Embryonic facial prominence (tissue), 1 donor: ENCODE measurements at regions not wholly inside any gene's neighbourhood (a gene's known extent, or its start where the extent isn't known, plus 50 kb on each side); places are given as distances from the start of the nearest gene placed in this dataset.
"Not testable (repeated sequence)": the region's sequence is repeated elsewhere in the genome, so short reads cannot be mapped to it uniquely, and the experiment has no call there.

Experiments used
- DNase-seq: peaks from one replicate; pipeline ENCODE4 v3.0.0-alpha.2; 2016; ENCODE audit errors: extremely low spot score

DNA sequence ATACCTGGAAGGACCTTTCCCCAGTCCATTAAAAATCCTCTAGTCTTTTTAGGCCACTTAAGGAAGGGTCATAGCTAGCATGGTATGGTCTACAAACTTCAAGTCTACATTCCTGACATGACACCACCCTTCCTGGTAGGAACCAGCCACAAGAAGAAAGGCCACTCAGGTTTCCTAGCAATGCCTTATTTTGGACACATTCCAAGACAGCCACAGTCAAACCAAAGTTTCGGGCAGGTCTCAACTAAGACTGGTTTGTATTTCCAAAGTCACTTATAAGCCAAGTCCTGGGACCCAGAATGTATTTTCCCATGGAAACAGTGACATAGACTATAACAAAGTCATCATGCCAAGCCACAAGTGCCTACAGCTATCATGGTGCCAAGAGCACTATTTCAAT lies 50.6 kb upstream of the SLC44A3 start:
- no peak for DNase-seq

DNA sequence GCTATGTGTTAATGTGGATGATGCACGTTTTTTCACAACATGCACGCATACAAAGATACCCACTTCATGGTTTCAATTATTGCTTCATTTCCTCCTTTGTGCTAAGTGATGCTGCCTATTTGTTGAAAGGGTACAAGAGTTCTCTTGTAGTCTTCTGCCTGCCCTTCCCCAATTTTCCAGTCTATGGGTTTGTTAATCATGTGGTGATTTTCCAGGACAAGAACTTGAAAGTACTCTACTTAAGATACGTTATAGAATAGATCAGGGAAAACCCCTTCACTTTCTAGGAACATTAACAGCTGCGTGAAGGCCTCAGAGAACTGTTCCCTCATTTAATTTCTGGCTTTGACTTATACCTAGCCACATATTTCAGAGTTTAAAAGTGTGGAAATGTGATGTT lies 52.1 kb upstream of the SLC44A3 start:
- no peak for DNase-seq

DNA sequence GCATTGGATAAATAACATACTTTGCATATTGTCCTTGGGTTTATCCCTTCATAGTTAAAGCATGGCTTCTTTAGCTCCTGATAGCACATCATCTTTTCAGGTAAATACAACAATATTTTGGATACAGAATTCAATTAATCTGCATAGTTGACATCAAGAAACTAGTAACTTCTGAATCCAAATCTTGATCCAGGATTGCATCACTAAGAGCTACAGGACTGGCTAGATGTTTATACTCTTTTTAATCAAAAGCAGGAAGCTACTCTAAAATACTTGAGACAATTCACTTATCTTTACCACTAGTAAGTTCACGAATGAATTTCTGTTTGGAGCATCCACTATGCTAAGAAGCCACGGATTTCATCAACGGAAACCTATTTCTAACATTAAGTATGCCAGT lies 54.2 kb upstream of the SLC44A3 start:
- no peak for DNase-seq

GRCh38 chr1:94759188-94759587 lies 61.0 kb upstream of the SLC44A3 start:
- DNase-seq, result no peak

- no peak for DNase-seq
Observed at GRCh38 chr1:94757931-94758330, 62.2 kb upstream of the SLC44A3 start.

- DNase-seq, result peak; percentile 64
Observed at GRCh38 chr1:94755675-94756074, 64.5 kb upstream of the SLC44A3 start.

- not testable (repeated sequence) for DNase-seq
Observed at GRCh38 chr1:94755016-94755415, 65.1 kb upstream of the SLC44A3 start.

DNA sequence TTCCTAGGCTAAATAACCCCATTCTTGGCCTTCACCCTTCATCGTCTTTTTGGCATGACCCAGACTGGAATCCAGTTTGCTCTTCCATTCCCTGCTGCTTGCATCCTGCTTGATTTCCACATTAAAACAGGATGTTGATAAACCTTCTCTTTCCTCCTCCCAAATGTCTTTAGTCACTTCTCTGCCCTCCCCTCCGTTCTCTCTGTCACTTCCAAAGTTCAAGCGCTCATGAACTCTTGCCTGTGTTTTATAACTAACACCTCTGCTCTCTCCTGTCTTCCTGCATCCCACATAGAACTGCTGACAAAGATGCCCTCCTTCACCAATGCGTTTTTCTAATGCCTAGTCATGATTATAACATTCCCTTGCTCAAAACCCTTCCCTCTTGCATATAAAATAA lies 65.6 kb upstream of the SLC44A3 start:
- DNase-seq, result no peak

DNA sequence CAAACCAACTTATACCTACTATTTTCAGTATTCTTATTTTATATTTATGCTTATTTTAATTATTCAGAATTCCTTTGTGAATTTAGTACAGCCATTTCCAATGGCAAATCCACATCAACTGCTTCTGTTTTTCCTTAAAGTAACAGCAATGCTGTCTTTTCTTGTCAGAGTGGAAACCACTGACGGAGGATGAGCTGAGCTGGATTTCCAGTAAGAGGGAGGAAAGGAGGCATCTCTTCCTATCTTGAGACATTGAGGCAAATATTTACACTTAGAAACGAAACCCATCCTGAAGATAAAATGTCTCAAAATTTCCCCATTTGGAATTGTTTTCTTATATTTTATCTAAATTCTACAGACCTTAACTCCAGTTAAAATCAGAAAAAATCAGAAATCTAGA lies 66.1 kb upstream of the SLC44A3 start:
- no peak for DNase-seq

- no peak for DNase-seq
Observed at GRCh38 chr1:94753171-94753972, 66.8 kb upstream of the SLC44A3 start.

DNA sequence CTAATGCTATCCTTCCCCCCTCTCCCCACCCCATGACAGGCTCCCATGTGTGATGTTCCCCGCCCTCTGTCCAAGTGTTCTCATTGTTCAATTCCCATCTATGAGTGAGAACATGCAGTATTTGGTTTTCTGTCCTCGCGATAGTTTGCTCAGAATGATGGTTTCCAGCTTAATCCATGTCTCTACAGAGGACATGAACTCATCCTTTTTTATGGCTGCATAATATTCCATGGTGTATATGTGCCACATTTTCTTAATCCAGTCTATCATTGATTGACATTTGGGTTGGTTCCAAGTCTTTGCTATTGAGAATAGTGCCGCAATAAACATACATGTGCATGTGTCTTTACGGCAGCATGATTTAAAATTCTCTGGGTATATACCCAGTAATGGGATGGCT lies 68.7 kb upstream of the SLC44A3 start:
- not testable (repeated sequence) for DNase-seq

DNA sequence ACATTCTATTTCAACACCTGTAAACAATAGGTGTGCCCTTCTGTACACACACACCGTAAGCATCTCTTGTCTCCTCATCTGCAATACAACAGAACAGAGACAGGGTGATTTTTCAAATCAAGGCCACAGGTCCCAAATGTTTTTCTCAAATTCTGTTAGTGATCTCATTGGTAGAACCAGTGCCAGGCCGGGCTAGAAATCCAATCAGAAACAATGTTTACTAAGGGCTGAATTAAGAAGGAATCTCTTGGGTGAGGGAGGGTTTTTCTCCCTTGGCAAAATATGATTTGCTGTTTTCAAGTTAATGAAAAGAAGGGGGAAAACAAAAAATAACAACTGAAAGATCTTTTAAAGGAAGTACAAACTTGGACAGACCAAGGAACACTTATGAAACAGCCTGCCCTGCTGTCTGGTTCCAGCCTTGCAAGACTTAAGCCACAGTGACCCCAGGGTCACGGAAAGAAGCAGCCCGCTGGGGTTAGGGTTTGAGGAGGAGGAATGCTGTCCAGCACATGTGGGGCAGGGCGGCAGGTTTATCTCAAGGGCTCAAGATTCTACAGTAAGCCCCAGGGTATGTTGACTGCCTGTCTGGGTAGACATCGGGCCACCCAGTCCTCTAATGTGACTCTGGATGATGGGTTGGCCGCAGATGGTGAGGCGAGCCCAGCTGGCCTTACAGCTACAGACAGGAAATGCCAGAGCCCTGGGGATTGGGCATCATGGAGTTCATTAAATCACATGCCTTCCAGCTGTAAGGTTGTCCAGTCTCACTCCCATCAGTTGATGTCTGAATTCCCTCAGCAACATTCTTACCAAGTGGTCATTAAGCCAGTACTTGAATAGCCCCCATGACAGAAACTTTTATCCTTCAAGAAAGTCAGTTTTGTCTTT lies 73.3 kb upstream of the SLC44A3 start:
- DNase-seq, result no peak

GRCh38 chr1:94745742-94746141 lies 74.4 kb upstream of the SLC44A3 start:
- DNase-seq, result no peak

DNA sequence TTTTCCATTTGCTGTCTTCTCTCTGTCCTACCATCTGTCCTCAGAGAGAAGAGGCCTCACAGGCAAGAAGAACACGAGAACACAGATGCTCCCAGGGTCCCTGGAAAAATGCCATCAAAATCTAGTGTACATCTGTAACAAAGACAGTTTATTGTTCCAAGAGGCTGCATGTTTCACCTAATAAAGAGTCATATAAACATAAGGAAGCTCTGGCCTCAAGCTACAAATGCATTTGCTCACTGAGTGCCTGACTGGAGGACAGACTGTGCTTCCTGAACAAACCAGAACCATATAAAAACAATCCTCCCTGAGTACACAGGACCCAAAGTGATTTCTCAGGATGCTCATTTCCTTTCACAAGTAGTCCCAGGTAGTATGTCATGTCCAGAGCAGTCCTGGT lies 76.3 kb upstream of the SLC44A3 start:
- no peak for DNase-seq

- no peak for DNase-seq
Observed at GRCh38 chr1:94741996-94742395, 78.2 kb upstream of the SLC44A3 start.

DNA sequence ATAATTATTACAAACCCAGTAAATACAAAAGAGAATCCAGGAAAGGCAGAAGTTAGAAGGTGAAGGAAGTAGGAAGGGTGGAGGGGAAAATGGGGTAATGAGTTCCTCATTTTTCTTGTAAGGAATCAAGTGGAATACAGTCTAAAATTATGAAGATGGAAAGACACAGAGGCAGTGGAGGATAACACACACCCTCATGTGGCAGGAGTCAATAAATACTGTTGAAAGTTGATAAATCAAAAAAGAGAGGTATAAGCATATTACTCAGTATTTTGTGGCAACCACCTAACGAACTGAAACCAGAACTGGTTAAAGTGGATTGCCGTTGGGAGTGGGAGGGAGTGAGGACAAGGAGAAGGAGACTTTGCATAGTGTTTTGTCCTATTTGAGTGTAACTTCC lies 78.6 kb upstream of the SLC44A3 start:
- no peak for DNase-seq

GRCh38 chr1:94739521-94740061 lies 80.6 kb upstream of the SLC44A3 start:
- no peak for DNase-seq

- no peak for DNase-seq
Observed at GRCh38 chr1:94738371-94738770, 81.8 kb upstream of the SLC44A3 start.

DNA sequence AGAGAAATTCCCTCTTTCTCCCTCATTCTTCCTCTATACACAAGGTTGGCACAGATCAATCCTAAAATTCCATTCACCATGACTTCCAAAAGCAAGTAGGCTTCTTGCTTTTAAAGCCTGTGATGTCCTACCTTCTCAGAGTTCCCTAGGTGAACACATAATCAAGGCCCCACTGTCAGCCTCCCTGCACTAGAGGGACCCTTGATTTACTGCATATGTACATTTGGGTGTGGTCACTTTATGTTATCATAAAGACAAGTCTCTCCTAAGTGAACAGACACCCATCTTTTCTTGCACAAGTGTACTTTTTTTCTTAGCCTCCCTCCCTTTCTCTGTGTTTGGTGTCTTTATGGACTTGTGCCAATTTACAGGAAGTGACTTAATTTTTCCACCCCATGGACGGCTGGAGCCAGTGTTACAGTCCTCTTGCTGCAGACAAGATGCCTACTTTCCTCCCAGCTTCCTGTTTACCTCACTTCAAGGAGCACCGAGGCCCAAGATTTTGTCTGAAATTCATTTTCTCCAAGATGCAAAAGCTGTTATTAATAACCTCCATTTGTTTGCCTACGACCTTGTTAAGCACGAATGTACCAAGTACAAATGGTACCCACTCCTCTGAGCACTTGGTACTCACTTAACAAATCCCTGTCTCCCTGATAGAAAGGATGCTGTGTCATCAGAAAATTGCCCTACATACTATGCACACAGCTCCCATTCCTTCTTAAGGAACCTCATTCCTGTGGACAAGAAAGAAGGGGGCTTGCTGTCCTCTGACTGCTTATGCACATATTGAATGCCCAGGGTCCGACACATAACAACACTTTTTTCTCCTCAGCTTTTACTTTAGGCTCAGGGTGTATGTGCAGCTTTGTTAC lies 82.8 kb upstream of the SLC44A3 start:
- no peak for DNase-seq

DNA sequence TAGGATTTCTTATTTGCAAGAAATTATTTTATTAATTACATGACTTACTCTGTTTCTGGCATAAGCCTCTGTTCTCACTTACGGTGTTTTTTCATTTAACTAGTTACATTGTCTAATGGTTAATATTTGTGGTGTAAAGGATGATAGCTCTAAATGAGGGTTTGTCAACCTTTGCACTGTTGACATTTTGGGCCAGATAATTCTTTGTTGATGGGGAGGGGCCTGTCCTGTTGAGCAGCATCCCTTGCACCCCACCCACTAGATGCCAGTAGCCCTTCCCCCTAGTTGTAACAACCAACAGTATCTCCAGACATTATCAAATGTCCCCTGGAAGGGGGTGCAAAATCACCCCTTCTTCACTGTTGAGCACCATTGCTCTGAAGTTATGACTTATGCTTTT lies 83.6 kb upstream of the SLC44A3 start:
- DNase-seq, result no peak

- DNase-seq, result no peak
Observed at GRCh38 chr1:94736073-94736472, 84.1 kb upstream of the SLC44A3 start.
